ENCODE measurements at regions not wholly inside any gene's neighbourhood (a gene's known extent, or its start where the extent isn't known, plus 50 kb on each side); places are given as distances from the start of the nearest gene placed in this dataset.

DNA sequence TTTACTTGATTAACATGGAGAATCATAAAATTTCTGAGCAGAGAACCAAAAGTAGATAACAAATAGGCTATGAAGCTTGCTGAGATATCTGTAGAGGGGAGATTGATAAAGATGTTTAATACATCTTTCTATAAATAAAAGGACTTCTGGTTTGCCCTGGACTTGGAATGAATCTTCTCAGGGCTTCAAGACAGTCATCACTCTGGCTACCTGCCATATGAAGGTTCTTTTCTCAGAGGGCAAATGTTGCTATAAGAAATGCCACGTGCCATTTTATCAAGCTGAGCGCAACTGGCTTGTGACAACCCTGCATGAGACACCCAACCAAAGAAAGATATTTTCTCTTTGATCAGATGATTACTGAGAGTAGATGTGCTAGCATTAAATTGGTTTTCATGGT is 192.5 kb downstream of the WNT5A start:
- no peak overlapping the region for H3K4me2 ChIP-seq
- 8% methylated on average over 2 of the region's 2 CpGs for WGBS (ENCODE audit: missing lambda C conversion rate)
- CTCF ChIA-PET: no interaction called here
- TF ChIP-seq ZFP36 (IDR thresholded peaks at IDR 0.05; ENCODE audit: borderline replicate concordance, partially characterized antibody) (no peak), KDM5A (IDR thresholded peaks at IDR 0.05) (no peak), KDM1A (IDR thresholded peaks at IDR 0.05; ENCODE audit: low read depth) (no peak)
- TF ChIP-seq, protein P1, sequence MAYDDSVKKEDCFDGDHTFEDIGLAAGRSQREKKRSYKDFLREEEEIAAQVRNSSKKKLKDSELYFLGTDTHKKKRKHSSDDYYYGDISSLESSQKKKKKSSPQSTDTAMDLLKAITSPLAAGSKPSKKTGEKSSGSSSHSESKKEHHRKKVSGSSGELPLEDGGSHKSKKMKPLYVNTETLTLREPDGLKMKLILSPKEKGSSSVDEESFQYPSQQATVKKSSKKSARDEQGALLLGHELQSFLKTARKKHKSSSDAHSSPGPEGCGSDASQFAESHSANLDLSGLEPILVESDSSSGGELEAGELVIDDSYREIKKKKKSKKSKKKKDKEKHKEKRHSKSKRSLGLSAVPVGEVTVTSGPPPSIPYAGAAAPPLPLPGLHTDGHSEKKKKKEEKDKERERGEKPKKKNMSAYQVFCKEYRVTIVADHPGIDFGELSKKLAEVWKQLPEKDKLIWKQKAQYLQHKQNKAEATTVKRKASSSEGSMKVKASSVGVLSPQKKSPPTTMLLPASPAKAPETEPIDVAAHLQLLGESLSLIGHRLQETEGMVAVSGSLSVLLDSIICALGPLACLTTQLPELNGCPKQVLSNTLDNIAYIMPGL (CRISPR knock-in tag; IDR thresholded peaks at IDR 0.05; ENCODE audit: borderline replicate concordance): no peak
- TF ChIP-seq, protein P2, sequence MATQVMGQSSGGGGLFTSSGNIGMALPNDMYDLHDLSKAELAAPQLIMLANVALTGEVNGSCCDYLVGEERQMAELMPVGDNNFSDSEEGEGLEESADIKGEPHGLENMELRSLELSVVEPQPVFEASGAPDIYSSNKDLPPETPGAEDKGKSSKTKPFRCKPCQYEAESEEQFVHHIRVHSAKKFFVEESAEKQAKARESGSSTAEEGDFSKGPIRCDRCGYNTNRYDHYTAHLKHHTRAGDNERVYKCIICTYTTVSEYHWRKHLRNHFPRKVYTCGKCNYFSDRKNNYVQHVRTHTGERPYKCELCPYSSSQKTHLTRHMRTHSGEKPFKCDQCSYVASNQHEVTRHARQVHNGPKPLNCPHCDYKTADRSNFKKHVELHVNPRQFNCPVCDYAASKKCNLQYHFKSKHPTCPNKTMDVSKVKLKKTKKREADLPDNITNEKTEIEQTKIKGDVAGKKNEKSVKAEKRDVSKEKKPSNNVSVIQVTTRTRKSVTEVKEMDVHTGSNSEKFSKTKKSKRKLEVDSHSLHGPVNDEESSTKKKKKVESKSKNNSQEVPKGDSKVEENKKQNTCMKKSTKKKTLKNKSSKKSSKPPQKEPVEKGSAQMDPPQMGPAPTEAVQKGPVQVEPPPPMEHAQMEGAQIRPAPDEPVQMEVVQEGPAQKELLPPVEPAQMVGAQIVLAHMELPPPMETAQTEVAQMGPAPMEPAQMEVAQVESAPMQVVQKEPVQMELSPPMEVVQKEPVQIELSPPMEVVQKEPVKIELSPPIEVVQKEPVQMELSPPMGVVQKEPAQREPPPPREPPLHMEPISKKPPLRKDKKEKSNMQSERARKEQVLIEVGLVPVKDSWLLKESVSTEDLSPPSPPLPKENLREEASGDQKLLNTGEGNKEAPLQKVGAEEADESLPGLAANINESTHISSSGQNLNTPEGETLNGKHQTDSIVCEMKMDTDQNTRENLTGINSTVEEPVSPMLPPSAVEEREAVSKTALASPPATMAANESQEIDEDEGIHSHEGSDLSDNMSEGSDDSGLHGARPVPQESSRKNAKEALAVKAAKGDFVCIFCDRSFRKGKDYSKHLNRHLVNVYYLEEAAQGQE (IDR thresholded peaks at IDR 0.05): no peak
- TF ChIP-seq, protein P3, sequence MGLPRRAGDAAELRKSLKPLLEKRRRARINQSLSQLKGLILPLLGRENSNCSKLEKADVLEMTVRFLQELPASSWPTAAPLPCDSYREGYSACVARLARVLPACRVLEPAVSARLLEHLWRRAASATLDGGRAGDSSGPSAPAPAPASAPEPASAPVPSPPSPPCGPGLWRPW (IDR thresholded peaks at IDR 0.05): no peak
- POLR2A ChIA-PET: no interaction called here
- no peaks in the 10 kb centered on the region for H3K9me3 ChIP-seq
- ATAC-seq: no peak
- no peaks in the 10 kb centered on the region for H3K4me1 ChIP-seq
- no peak overlapping the region for H3K27ac ChIP-seq
- FAIRE-seq: no peak
- no peak for DNase-seq (ENCODE audit: low read depth in 1 of 2, low spot score in 1 of 2)
- no peak overlapping the region for H3K4me3 ChIP-seq

DNA sequence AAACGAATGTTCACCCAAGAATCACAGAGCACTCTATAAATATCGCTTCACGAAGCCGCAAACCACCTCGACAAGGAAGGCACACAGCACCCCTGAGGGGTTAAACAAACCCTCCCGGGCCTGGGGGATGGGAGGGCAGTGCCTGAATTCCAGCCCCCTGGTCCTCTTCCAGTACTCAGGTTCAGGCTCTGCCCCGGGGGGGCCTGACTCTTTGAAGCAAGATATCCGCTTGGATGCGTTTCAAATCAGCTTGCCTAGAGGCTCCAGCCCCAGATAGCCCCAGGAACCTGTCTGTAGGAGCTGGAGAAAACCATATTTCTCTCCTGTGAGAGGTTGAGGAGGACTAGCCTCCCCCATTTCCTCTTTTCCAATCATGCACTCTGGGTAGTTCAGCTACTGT is 194.7 kb downstream of the WNT5A start:
- FAIRE-seq: no peak
- WGBS (ENCODE audit: missing lambda C conversion rate): 59% methylated on average over 4 of the region's 9 CpGs
- ChIA-PET POLR2A (no interaction called here), CTCF (no interaction called here)
- Histone ChIP-seq H3K4me1 (no peaks in the 10 kb centered on the region), H3K4me3 (no peak overlapping the region), H3K4me2 (no peak overlapping the region), H3K27ac (no peak overlapping the region), H3K9me3 (no peaks in the 10 kb centered on the region)
- DNase-seq (ENCODE audit: low read depth in 1 of 2, low spot score in 1 of 2): no peak
- TF ChIP-seq PHF8 (IDR thresholded peaks at IDR 0.05; ENCODE audit: borderline replicate concordance, low read depth) (no peak), NFE2L2 (conservative IDR thresholded peaks at IDR 0.05; ENCODE audit: low read length) (no peak), CHD4 (IDR thresholded peaks at IDR 0.05; ENCODE audit: borderline replicate concordance) (no peak), TFCP2L1 (CRISPR knock-in tag; IDR thresholded peaks at IDR 0.05) (no peak), FOSB (CRISPR knock-in tag; IDR thresholded peaks at IDR 0.05) (no peak), CBX8 (IDR thresholded peaks at IDR 0.05) (no peak), POLR2A (IDR thresholded peaks at IDR 0.05; ENCODE audit: low read length) (no peak), TP53 (CRISPR knock-in tag; IDR thresholded peaks at IDR 0.05) (no peak), ZNF302 (CRISPR knock-in tag; IDR thresholded peaks at IDR 0.05) (no peak), EHMT2 (IDR thresholded peaks at IDR 0.05; ENCODE audit: low read depth) (no peak), NPAS2 (CRISPR knock-in tag; IDR thresholded peaks at IDR 0.05; ENCODE audit: borderline replicate concordance) (no peak), MAFK (IDR thresholded peaks at IDR 0.05; ENCODE audit: partially characterized antibody) (no peak)
- TF ChIP-seq, protein P4, sequence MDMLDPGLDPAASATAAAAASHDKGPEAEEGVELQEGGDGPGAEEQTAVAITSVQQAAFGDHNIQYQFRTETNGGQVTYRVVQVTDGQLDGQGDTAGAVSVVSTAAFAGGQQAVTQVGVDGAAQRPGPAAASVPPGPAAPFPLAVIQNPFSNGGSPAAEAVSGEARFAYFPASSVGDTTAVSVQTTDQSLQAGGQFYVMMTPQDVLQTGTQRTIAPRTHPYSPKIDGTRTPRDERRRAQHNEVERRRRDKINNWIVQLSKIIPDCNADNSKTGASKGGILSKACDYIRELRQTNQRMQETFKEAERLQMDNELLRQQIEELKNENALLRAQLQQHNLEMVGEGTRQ (IDR thresholded peaks at IDR 0.05): no peak
- TF ChIP-seq, protein P5, sequence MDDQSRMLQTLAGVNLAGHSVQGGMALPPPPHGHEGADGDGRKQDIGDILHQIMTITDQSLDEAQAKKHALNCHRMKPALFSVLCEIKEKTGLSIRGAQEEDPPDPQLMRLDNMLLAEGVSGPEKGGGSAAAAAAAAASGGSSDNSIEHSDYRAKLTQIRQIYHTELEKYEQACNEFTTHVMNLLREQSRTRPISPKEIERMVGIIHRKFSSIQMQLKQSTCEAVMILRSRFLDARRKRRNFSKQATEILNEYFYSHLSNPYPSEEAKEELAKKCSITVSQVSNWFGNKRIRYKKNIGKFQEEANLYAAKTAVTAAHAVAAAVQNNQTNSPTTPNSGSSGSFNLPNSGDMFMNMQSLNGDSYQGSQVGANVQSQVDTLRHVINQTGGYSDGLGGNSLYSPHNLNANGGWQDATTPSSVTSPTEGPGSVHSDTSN (IDR thresholded peaks at IDR 0.05): no peak
- TF ChIP-seq, protein P6, sequence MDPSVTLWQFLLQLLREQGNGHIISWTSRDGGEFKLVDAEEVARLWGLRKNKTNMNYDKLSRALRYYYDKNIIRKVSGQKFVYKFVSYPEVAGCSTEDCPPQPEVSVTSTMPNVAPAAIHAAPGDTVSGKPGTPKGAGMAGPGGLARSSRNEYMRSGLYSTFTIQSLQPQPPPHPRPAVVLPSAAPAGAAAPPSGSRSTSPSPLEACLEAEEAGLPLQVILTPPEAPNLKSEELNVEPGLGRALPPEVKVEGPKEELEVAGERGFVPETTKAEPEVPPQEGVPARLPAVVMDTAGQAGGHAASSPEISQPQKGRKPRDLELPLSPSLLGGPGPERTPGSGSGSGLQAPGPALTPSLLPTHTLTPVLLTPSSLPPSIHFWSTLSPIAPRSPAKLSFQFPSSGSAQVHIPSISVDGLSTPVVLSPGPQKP (IDR thresholded peaks at IDR 0.05; ENCODE audit: low read depth, low read length): no peak
- no peak for ATAC-seq
